IMR-90 (cell line): ENCODE measurements at regions not wholly inside any gene's neighbourhood (a gene's known extent, or its start where the extent isn't known, plus 50 kb on each side); places are given as distances from the start of the nearest gene placed in this dataset.

ENCODE experiments used
- ATAC-seq: fragments of 200-7000 bp; cut with Tn5 transposase; 2 replicates; pipeline ENCODE4 v1.9.1; 2020; ENCODE audit warnings: low read depth, mild to moderate bottlenecking, moderate library complexity
- BruUV-seq: library from RNA; stranded (reverse); fragments of 400-500 nt; replicated peaks from 2 replicates; lab custom pipeline; 2021; lab: Mats Ljungman, UMichigan
- CTCF ChIA-PET: fragments of 300-600 bp; formaldehyde crosslinking; extraction: SDS; loops from one replicate; lab custom pipeline; 2021; ENCODE audit warnings: antibody characterized with exemption; lab: Yijun Ruan, JAX
- POLR2A ChIA-PET: fragments of 300-600 bp; sonication (Branson Sonifier 250); formaldehyde crosslinking; loops from one replicate; lab custom pipeline; 2022; ENCODE audit warnings: antibody characterized with exemption; ENCODE audit not compliant: unreplicated experiment; lab: Charles Lee
- DNase-seq: peaks from one replicate; pipeline ENCODE4 v3.0.0; 2013
- H2AFZ ChIP-seq: replicated peaks from 2 replicates; pipeline ENCODE3; 2013; ENCODE audit warnings: low read length, mild to moderate bottlenecking; ENCODE audit not compliant: poor library complexity
- H2AK5ac ChIP-seq: 2 replicates; pipeline ENCODE4 v1.6.1; 2013; ENCODE audit warnings: low read depth, low read length, inconsistent platforms
- H2AK9ac ChIP-seq: replicated peaks from 2 replicates; pipeline ENCODE3; 2013; ENCODE audit warnings: mild to moderate bottlenecking, low read depth, low read length, moderate library complexity; ENCODE audit not compliant: poor library complexity
- H2BK120ac ChIP-seq: 2 replicates; pipeline ENCODE4 v1.6.1; 2013; ENCODE audit warnings: low read depth, low read length, inconsistent platforms
- H2BK15ac ChIP-seq: 3 replicates; pipeline ENCODE4 v1.6.1; 2013; ENCODE audit warnings: low read depth, low read length, inconsistent platforms
- H2BK20ac ChIP-seq: 2 replicates; pipeline ENCODE4 v1.6.1; 2013; ENCODE audit warnings: low read depth, mild to moderate bottlenecking, inconsistent platforms, low read length, moderate library complexity
- H2BK5ac ChIP-seq: 2 replicates; pipeline ENCODE4 v1.6.1; 2013; ENCODE audit warnings: mild to moderate bottlenecking, low read depth, low read length, inconsistent platforms; ENCODE audit not compliant: poor library complexity, severe bottlenecking
- H3K14ac ChIP-seq: replicated peaks from 2 replicates; pipeline ENCODE4 v1.6.1; 2013; ENCODE audit warnings: low read depth, low read length, inconsistent platforms
- H3K18ac ChIP-seq: 2 replicates; pipeline ENCODE4 v1.6.1; 2013; ENCODE audit warnings: low read depth, low read length, control low read depth
- H3K23ac ChIP-seq: 2 replicates; pipeline ENCODE4 v1.6.1; 2013; ENCODE audit warnings: low read depth, low read length, inconsistent platforms
- H3K27ac ChIP-seq: 2 replicates; pipeline ENCODE4 v1.5.1; 2013; ENCODE audit warnings: mild to moderate bottlenecking, control low read depth, low read length; ENCODE audit not compliant: insufficient read depth
- H3K27me3 ChIP-seq: 2 replicates; pipeline ENCODE4 v1.6.1; 2013; ENCODE audit warnings: low read length; ENCODE audit not compliant: control insufficient read depth, insufficient read depth
- H3K36me3 ChIP-seq: 2 replicates; pipeline ENCODE4 v1.6.1; 2013; ENCODE audit warnings: low read length, mixed read lengths; ENCODE audit not compliant: control insufficient read depth, insufficient read depth
- H3K4ac ChIP-seq: 2 replicates; pipeline ENCODE4 v1.6.1; 2013; ENCODE audit warnings: low read depth, low read length, inconsistent platforms
- H3K4me1 ChIP-seq: 2 replicates; pipeline ENCODE4 v1.6.1; 2013; ENCODE audit warnings: low read length, mixed read lengths; ENCODE audit not compliant: control insufficient read depth, insufficient read depth
- H3K4me2 ChIP-seq: 2 replicates; pipeline ENCODE4 v1.6.1; 2013; ENCODE audit warnings: low read depth, mild to moderate bottlenecking, control low read depth, low read length, moderate library complexity
- H3K4me3 ChIP-seq: 2 replicates; pipeline ENCODE4 v1.5.1; 2013; ENCODE audit warnings: low read depth, mild to moderate bottlenecking, control low read depth, low read length, moderate library complexity; ENCODE audit not compliant: insufficient read depth
- H3K56ac ChIP-seq: 2 replicates; pipeline ENCODE4 v1.6.1; 2013; ENCODE audit warnings: low read length, inconsistent platforms; ENCODE audit not compliant: insufficient read depth; ENCODE audit errors: extremely low read depth
- H3K79me1 ChIP-seq, 2 experiments: 2 replicates each; pipeline ENCODE4 v1.6.1; 2013; ENCODE audit warnings: low read length in 2 of 2, inconsistent platforms in 1 of 2, low read depth in 1 of 2
- H3K9ac ChIP-seq: 2 replicates; pipeline ENCODE4 v1.6.1; 2013; ENCODE audit warnings: low read depth, low read length, control low read depth
- H3K9me1 ChIP-seq: 2 replicates; pipeline ENCODE4 v1.6.1; 2013; ENCODE audit warnings: low read length, inconsistent platforms; ENCODE audit not compliant: insufficient read depth
- H3K9me3 ChIP-seq: 2 replicates; pipeline ENCODE4 v1.6.1; 2013; ENCODE audit warnings: low read length; ENCODE audit not compliant: control insufficient read depth, insufficient read depth
- H4K20me1 ChIP-seq: 2 replicates; pipeline ENCODE4 v1.6.1; 2013; ENCODE audit warnings: low read length, inconsistent platforms; ENCODE audit not compliant: insufficient read depth
- H4K5ac ChIP-seq: 2 replicates; pipeline ENCODE4 v1.6.1; 2013; ENCODE audit warnings: mild to moderate bottlenecking, low read depth, low read length, control low read depth
- H4K8ac ChIP-seq, 2 experiments: 2 replicates each; pipeline ENCODE4 v1.6.1; 2013; ENCODE audit warnings: low read depth in 2 of 2, low read length in 2 of 2, control low read depth in 1 of 2, inconsistent platforms in 1 of 2
- H4K91ac ChIP-seq: 2 replicates; pipeline ENCODE4 v1.6.1; 2013; ENCODE audit warnings: low read depth, low read length, inconsistent platforms; ENCODE audit not compliant: insufficient read depth
- BHLHE40 ChIP-seq: fragments of 150-350 bp; IDR thresholded peaks from 2 replicates; pipeline ENCODE4 v1.6.1; 2016; ENCODE audit warnings: mild to moderate bottlenecking, low read depth, low read length
- CHD1 ChIP-seq: IDR thresholded peaks from 2 replicates; pipeline ENCODE4 v1.6.1; 2012; ENCODE audit warnings: low read depth, low read length, improper control_type of control experiment
- FOS ChIP-seq: fragments of 150-350 bp; IDR thresholded peaks from 2 replicates; pipeline ENCODE4 v1.6.1; 2016; ENCODE audit warnings: low read depth, low read length
- MAFK ChIP-seq: IDR thresholded peaks from 2 replicates; pipeline ENCODE4 v1.6.1; 2012; ENCODE audit warnings: low read depth, low read length, improper control_type of control experiment
- MAZ ChIP-seq: IDR thresholded peaks from 2 replicates; pipeline ENCODE4 v1.6.1; 2012; ENCODE audit warnings: low read depth, mild to moderate bottlenecking, low read length, improper control_type of control experiment, moderate library complexity, borderline replicate concordance
- MXI1 ChIP-seq: IDR thresholded peaks from 2 replicates; pipeline ENCODE4 v1.6.1; 2012; ENCODE audit warnings: low read depth, mild to moderate bottlenecking, low read length, moderate library complexity, borderline replicate concordance
- NFE2L2 ChIP-seq: fragments of 150-350 bp; IDR thresholded peaks from 2 replicates; pipeline ENCODE4 v1.6.1; 2016; ENCODE audit warnings: low read depth, mild to moderate bottlenecking, low read length
- POLR2A ChIP-seq: IDR thresholded peaks from 2 replicates; pipeline ENCODE4 v1.6.1; 2012; ENCODE audit warnings: mild to moderate bottlenecking, low read depth, low read length
- RAD21 ChIP-seq: IDR thresholded peaks from 2 replicates; pipeline ENCODE4 v1.6.1; 2012; ENCODE audit warnings: low read length, improper control_type of control experiment
- RCOR1 ChIP-seq: IDR thresholded peaks from 2 replicates; pipeline ENCODE4 v1.6.1; 2012; ENCODE audit warnings: mild to moderate bottlenecking, low read length, improper control_type of control experiment; ENCODE audit not compliant: insufficient replicate concordance
- RFX5 ChIP-seq: IDR thresholded peaks from 2 replicates; pipeline ENCODE4 v1.8.0; 2012; ENCODE audit warnings: low read depth, mild to moderate bottlenecking, low read length, moderate library complexity
- SMC3 ChIP-seq: fragments of 150-350 bp; IDR thresholded peaks from 2 replicates; pipeline ENCODE4 v1.6.1; 2016; ENCODE audit warnings: low read depth, mild to moderate bottlenecking, antibody characterized with exemption, low read length, moderate library complexity
- WGBS, 2 experiments: methylation state at CpG; one replicate each; pipeline versions ENCODE4 v1.1.5 to v1.1.7; 2013; ENCODE audit warnings: missing lambda C conversion rate in 2 of 2; ENCODE audit not compliant: insufficient read length in 1 of 2; ENCODE audit errors: extremely low coverage in 2 of 2; 5-methylcytosine and 5-hydroxymethylcytosine counted together
- dilution Hi-C: fragments of 300-500 bp; cut with HindIII; formaldehyde crosslinking; loops from one replicate; pipeline ENCODE4 v1.14.3; 2018; ENCODE audit warnings: low sequenced_read_pairs; ENCODE audit not compliant: unreplicated experiment
- in situ Hi-C: fragments of 300-500 bp; cut with MboI; formaldehyde crosslinking; loops from 3 replicates; pipeline ENCODE4 v1.14.3; 2019; ENCODE audit warnings: low sequenced_read_pairs, inconsistent platforms, mixed read lengths
- intact Hi-C: fragments of 100-400 bp; cut with micrococcal nuclease; formaldehyde crosslinking; loops from 2 replicates; pipeline ENCODE4 v1.10.0; 2022
- TF ChIP-seq, protein P1 (sequence below): conservative IDR thresholded peaks from 2 replicates; pipeline ENCODE4 v1.5.1; 2012; ENCODE audit warnings: mild to moderate bottlenecking, low read depth, low read length, improper control_type of control experiment
- TF ChIP-seq, protein P2 (sequence below): fragments of 150-350 bp; IDR thresholded peaks from 2 replicates; pipeline ENCODE4 v1.6.1; 2017; ENCODE audit warnings: mild to moderate bottlenecking, antibody characterized with exemption, low read length, low read depth

DNA sequence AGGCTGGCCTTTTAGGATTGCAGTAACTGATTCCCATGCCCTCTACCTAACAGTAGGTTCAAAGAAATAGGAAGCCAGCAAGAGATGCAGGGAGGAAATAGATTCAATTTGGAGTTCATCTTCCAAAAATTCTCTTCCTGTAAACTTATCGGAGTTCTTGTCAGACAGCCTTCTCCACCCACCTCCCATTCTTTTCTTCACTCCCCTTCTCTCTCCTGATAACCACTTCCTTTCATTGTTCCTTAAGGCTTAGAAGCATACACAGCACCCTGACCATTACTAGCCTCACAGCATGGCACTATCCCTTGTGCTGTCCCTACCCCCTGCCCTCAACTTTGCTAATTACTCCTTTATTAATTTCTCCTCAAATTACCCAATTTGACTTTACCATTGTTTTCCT is 130.4 kb upstream of the ADAMTS9 start:
- Histone ChIP-seq H2BK20ac (no peak overlapping the region), H3K79me1 (no peaks in the 10 kb centered on the region), H2AFZ (no peak overlapping the region), H3K9ac (no peak overlapping the region), H3K9me3 (no peaks in the 10 kb centered on the region), H2BK120ac (no peak overlapping the region), H3K4ac (no peak overlapping the region), H3K4me1 (peaks cover 3% of the 10 kb centered on the region; the same call in 1 of the 2 replicates), H3K9me1 (no peaks in the 10 kb centered on the region), H3K36me3 (no peaks in the 10 kb centered on the region), H3K56ac (no peak overlapping the region), H3K4me2 (no peak overlapping the region), H4K91ac (no peak overlapping the region), H3K27ac (no peak overlapping the region), H2AK9ac (no peak overlapping the region), H3K4me3 (no peak overlapping the region), H2BK5ac (no peak overlapping the region), H3K27me3 (no peaks in the 10 kb centered on the region), H4K8ac (no peak overlapping the region), H3K14ac (no peak overlapping the region), H3K23ac (no peak overlapping the region), H4K5ac (no peak overlapping the region), H4K20me1 (no peaks in the 10 kb centered on the region), H2AK5ac (no peak overlapping the region), H2BK15ac (no peak overlapping the region), H3K18ac (no peak overlapping the region)
- intact Hi-C loops, result no loop called here
- ChIA-PET POLR2A (no interaction called here), CTCF (no interaction called here)
- WGBS, 2 experiments, result 100% methylated on average over 1 of the region's 1 CpG; no CpG with 5 or more reads in 1 of the 2 experiments
- in situ Hi-C loops, result no loop called here
- BruUV-seq, result no TSS peak
- DNase-seq (no peak), ATAC-seq (no peak)
- dilution Hi-C loops, result no loop called here
- no peak for TF ChIP-seq FOS
- TF ChIP-seq CHD1, result no peak
- no peak for TF ChIP-seq SMC3
- TF ChIP-seq NFE2L2, result no peak
- TF ChIP-seq RFX5, result no peak
- TF ChIP-seq RAD21, result no peak
- TF ChIP-seq, protein P1, sequence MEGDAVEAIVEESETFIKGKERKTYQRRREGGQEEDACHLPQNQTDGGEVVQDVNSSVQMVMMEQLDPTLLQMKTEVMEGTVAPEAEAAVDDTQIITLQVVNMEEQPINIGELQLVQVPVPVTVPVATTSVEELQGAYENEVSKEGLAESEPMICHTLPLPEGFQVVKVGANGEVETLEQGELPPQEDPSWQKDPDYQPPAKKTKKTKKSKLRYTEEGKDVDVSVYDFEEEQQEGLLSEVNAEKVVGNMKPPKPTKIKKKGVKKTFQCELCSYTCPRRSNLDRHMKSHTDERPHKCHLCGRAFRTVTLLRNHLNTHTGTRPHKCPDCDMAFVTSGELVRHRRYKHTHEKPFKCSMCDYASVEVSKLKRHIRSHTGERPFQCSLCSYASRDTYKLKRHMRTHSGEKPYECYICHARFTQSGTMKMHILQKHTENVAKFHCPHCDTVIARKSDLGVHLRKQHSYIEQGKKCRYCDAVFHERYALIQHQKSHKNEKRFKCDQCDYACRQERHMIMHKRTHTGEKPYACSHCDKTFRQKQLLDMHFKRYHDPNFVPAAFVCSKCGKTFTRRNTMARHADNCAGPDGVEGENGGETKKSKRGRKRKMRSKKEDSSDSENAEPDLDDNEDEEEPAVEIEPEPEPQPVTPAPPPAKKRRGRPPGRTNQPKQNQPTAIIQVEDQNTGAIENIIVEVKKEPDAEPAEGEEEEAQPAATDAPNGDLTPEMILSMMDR, result no peak
- TF ChIP-seq, protein P2, sequence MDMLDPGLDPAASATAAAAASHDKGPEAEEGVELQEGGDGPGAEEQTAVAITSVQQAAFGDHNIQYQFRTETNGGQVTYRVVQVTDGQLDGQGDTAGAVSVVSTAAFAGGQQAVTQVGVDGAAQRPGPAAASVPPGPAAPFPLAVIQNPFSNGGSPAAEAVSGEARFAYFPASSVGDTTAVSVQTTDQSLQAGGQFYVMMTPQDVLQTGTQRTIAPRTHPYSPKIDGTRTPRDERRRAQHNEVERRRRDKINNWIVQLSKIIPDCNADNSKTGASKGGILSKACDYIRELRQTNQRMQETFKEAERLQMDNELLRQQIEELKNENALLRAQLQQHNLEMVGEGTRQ, result no peak
- no peak for TF ChIP-seq MAFK
- TF ChIP-seq BHLHE40, result no peak
- no peak for TF ChIP-seq RCOR1
- TF ChIP-seq MXI1, result no peak
- TF ChIP-seq MAZ, result no peak
- TF ChIP-seq POLR2A, result no peak
